ENCODE measurements at regions not wholly inside any gene's neighbourhood (a gene's known extent, or its start where the extent isn't known, plus 50 kb on each side); places are given as distances from the start of the nearest gene placed in this dataset.

GRCh38 chr11:76298255-76298654 is 82.7 kb downstream of the THAP12 start:
- DNase-seq, result no peak

GRCh38 chr11:76296731-76297542 is 84.0 kb downstream of the THAP12 start:
- DNase-seq, result no peak

GRCh38 chr11:76293189-76293631 is 86.9 kb upstream of the WNT11 start:
- no peak for DNase-seq

- DNase-seq, result no peak
These were observed 86.4 kb upstream of the WNT11 start for GRCh38 chr11:76292583-76293188.

- DNase-seq, result no peak
These were observed 85.5 kb upstream of the WNT11 start for GRCh38 chr11:76291576-76292526.

- DNase-seq, result no peak
These were observed 82.1 kb upstream of the WNT11 start for GRCh38 chr11:76288166-76288980.

GRCh38 chr11:76287227-76287626 is 80.9 kb upstream of the WNT11 start:
- no peak for DNase-seq

- no peak for DNase-seq
These were observed 79.2 kb upstream of the WNT11 start for GRCh38 chr11:76285397-76286104.

GRCh38 chr11:76284161-76284560 is 77.9 kb upstream of the WNT11 start:
- DNase-seq, result no peak

- no peak for DNase-seq
These were observed 76.7 kb upstream of the WNT11 start for GRCh38 chr11:76282811-76283595.

GRCh38 chr11:76282172-76282571 is 75.9 kb upstream of the WNT11 start:
- no peak for DNase-seq

GRCh38 chr11:76281558-76281906 is 75.2 kb upstream of the WNT11 start:
- DNase-seq, result no peak

- no peak for DNase-seq
These were observed 74.7 kb upstream of the WNT11 start for GRCh38 chr11:76280882-76281557.

GRCh38 chr11:76280151-76280881 is 74.0 kb upstream of the WNT11 start:
- no peak for DNase-seq

- DNase-seq, result no peak
These were observed 73.3 kb upstream of the WNT11 start for GRCh38 chr11:76279646-76280045.

GRCh38 chr11:76279038-76279437 is 72.7 kb upstream of the WNT11 start:
- no peak for DNase-seq

- no peak for DNase-seq
These were observed 72.2 kb upstream of the WNT11 start for GRCh38 chr11:76278526-76278925.

GRCh38 chr11:76277298-76278175 is 71.2 kb upstream of the WNT11 start:
- DNase-seq, result no peak

All from right lung (tissue), 2 donors.